Astrocyte (in vitro differentiated cells and primary cell): ENCODE measurements at regions not wholly inside any gene's neighbourhood (a gene's known extent, or its start where the extent isn't known, plus 50 kb on each side); places are given as distances from the start of the nearest gene placed in this dataset.

Experiments used
- DNase-seq: peaks from one replicate; pipeline ENCODE4 v3.0.0-alpha.2; 2010; ENCODE audit warnings: low read depth
- FAIRE-seq: peaks from 2 replicates; lab custom pipeline; 2011; peaks lifted over from hg19 to GRCh38; lab: Jason Lieb, UNC
- H2AFZ ChIP-seq: 2 replicates; pipeline ENCODE4 v1.6.0; 2012; ENCODE audit warnings: low read depth, low read length, inconsistent platforms
- H3K27ac ChIP-seq: 2 replicates; pipeline ENCODE4 v1.5.1; 2011; ENCODE audit warnings: low read depth, low read length, inconsistent platforms
- H3K27me3 ChIP-seq: 2 replicates; pipeline ENCODE4 v1.6.0; 2011; ENCODE audit warnings: low read length, inconsistent platforms; ENCODE audit not compliant: insufficient read depth
- H3K36me3 ChIP-seq: 2 replicates; pipeline ENCODE4 v1.5.1; 2011; ENCODE audit warnings: low read length, inconsistent platforms; ENCODE audit not compliant: insufficient read depth
- H3K4me1 ChIP-seq: 2 replicates; pipeline ENCODE4 v1.5.1; 2011; ENCODE audit warnings: low read length, inconsistent platforms; ENCODE audit not compliant: insufficient read depth
- H3K4me2 ChIP-seq: 2 replicates; pipeline ENCODE4 v1.6.0; 2012; ENCODE audit warnings: low read length, inconsistent platforms
- H3K4me3 ChIP-seq: 2 replicates; pipeline ENCODE4 v1.5.1; 2011; ENCODE audit warnings: low read depth, mild to moderate bottlenecking, low read length, inconsistent platforms; ENCODE audit not compliant: insufficient read depth
- H3K79me2 ChIP-seq: 2 replicates; pipeline ENCODE4 v1.6.0; 2012; ENCODE audit warnings: mild to moderate bottlenecking, low read length, inconsistent platforms; ENCODE audit not compliant: insufficient read depth
- H3K9ac ChIP-seq: 2 replicates; pipeline ENCODE4 v1.6.0; 2012; ENCODE audit warnings: mild to moderate bottlenecking, low read length, inconsistent platforms
- H3K9me3 ChIP-seq: 2 replicates; pipeline ENCODE4 v1.5.1; 2012; ENCODE audit warnings: low read depth, mild to moderate bottlenecking, low read length, inconsistent platforms; ENCODE audit not compliant: insufficient read depth
- H4K20me1 ChIP-seq: 2 replicates; pipeline ENCODE4 v1.6.0; 2012; ENCODE audit warnings: low read length, inconsistent platforms; ENCODE audit not compliant: insufficient read depth
- H3K27ac Mint-ChIP-seq: one replicate; pipeline ENCODE4 v1.8.0; 2021; ENCODE audit warnings: mild to moderate bottlenecking, mixed read lengths; ENCODE audit not compliant: unreplicated experiment
- H3K27me3 Mint-ChIP-seq: one replicate; pipeline ENCODE4 v1.8.0; 2021; ENCODE audit warnings: low read depth, mixed read lengths; ENCODE audit not compliant: unreplicated experiment
- H3K36me3 Mint-ChIP-seq: one replicate; pipeline ENCODE4 v1.8.0; 2021; ENCODE audit warnings: low read depth, mixed read lengths; ENCODE audit not compliant: unreplicated experiment
- H3K4me1 Mint-ChIP-seq: one replicate; pipeline ENCODE4 v1.8.0; 2021; ENCODE audit warnings: low read depth, mixed read lengths; ENCODE audit not compliant: unreplicated experiment
- H3K4me3 Mint-ChIP-seq: one replicate; pipeline ENCODE4 v1.8.0; 2021; ENCODE audit warnings: mild to moderate bottlenecking, moderate library complexity, mixed read lengths; ENCODE audit not compliant: unreplicated experiment
- H3K9me3 Mint-ChIP-seq: one replicate; pipeline ENCODE4 v1.8.0; 2021; ENCODE audit warnings: mild to moderate bottlenecking, mixed read lengths; ENCODE audit not compliant: unreplicated experiment
- CTCF ChIP-seq: IDR thresholded peaks from 2 replicates; pipeline ENCODE4 v1.5.1; 2011; ENCODE audit warnings: low read depth, mild to moderate bottlenecking, inconsistent platforms, low read length, moderate library complexity; ENCODE audit not compliant: insufficient read depth
- EZH2 ChIP-seq: IDR thresholded peaks from 2 replicates; pipeline ENCODE4 v1.6.1; 2012; ENCODE audit warnings: mild to moderate bottlenecking, low read length, inconsistent platforms; ENCODE audit not compliant: insufficient read depth

- DNase-seq (no peak), FAIRE-seq (no peak)
- H3K4me1 ChIP-seq: no peaks in the 10 kb centered on the region
- no peak overlapping the region for H3K27ac Mint-ChIP-seq
- peaks cover 25% of the 10 kb centered on the region for H3K27me3 Mint-ChIP-seq
- H3K27ac ChIP-seq: no peak overlapping the region
- H2AFZ ChIP-seq: no peak overlapping the region
- peaks cover 14% of the 10 kb centered on the region for H3K9me3 Mint-ChIP-seq
- no peak overlapping the region for H3K4me3 Mint-ChIP-seq
- no peaks in the 10 kb centered on the region for H3K36me3 Mint-ChIP-seq
- no peak overlapping the region for H3K9ac ChIP-seq
- no peak for TF ChIP-seq CTCF
- TF ChIP-seq EZH2: no peak
- H3K4me3 ChIP-seq: no peak overlapping the region
- H3K36me3 ChIP-seq: no peaks in the 10 kb centered on the region
- no peaks in the 10 kb centered on the region for H3K79me2 ChIP-seq
- no peaks in the 10 kb centered on the region for H4K20me1 ChIP-seq
- no peaks in the 10 kb centered on the region for H3K9me3 ChIP-seq
- no peaks in the 10 kb centered on the region for H3K4me1 Mint-ChIP-seq
- no peak overlapping the region for H3K4me2 ChIP-seq
- no peaks in the 10 kb centered on the region for H3K27me3 ChIP-seq
Measured at GRCh38 chr2:129254718-129255117, 724.7 kb upstream of the RAB6C start.

DNA sequence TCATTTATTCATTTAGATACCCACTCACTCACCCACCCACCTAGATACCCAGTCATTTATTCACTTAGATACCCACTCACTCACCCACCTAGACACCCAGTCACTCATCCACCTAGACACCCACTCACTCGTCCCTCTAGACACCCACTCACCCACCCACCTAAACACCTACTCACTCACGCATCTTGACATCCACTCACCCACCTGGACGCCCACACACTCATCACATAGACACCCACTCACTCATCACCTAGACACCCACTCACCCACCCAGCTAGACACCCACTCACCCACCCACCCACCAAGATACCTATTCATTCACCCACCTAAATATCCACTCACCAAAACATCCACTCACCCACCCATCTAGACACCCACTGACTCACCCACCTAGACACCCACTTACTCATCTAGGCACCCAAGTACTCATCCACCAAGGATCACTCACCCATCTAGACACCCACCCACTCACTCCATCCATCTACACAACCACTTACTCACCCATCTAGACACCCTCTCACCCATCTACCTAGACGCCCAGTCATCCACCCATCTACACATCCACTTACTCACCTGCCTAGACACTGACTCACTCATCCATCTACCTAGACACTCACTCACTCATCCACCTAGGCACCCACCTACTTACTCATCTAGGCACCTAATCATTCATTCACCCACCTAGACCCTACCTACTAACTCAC is 723.7 kb upstream of the RAB6C start:
- Histone ChIP-seq H3K4me1 (no peaks in the 10 kb centered on the region), H3K4me3 (no peak overlapping the region), H3K9ac (no peak overlapping the region), H4K20me1 (no peaks in the 10 kb centered on the region), H3K36me3 (no peaks in the 10 kb centered on the region), H3K27ac (no peak overlapping the region), H3K79me2 (no peaks in the 10 kb centered on the region), H3K9me3 (no peaks in the 10 kb centered on the region), H3K4me2 (no peak overlapping the region), H2AFZ (no peak overlapping the region), H3K27me3 (no peaks in the 10 kb centered on the region)
- Mint-ChIP-seq H3K4me1 (no peaks in the 10 kb centered on the region), H3K9me3 (peaks cover 14% of the 10 kb centered on the region), H3K4me3 (no peak overlapping the region), H3K27ac (no peak overlapping the region), H3K27me3 (peaks cover 20% of the 10 kb centered on the region), H3K36me3 (no peaks in the 10 kb centered on the region)
- TF ChIP-seq EZH2 (no peak), CTCF (no peak)
- no peak for FAIRE-seq
- no peak for DNase-seq

DNA sequence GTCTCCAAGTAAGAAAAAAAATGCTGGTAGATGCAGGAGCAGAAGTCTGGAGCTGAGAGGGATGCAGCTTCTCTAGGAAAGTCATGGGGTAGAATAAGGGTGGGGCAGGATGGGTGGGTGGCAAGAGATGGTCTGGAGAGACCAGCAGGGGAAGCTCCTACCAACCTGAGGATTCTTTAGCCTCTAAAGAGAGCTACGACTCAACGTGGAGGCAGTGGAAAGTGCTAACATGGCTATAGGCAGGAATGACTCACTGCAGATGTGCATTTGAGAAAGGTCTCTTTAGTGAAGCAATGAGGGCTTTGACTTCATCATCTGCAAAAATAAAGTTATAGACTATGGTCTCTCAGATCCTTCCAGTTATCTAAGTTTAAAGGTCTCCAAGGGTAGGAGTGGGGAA is 722.8 kb upstream of the RAB6C start:
- no peaks in the 10 kb centered on the region for H4K20me1 ChIP-seq
- no peaks in the 10 kb centered on the region for H3K36me3 ChIP-seq
- FAIRE-seq (no peak), DNase-seq (no peak)
- Mint-ChIP-seq H3K27ac (no peak overlapping the region), H3K9me3 (peaks cover 14% of the 10 kb centered on the region), H3K27me3 (peaks cover 13% of the 10 kb centered on the region), H3K4me3 (no peak overlapping the region), H3K36me3 (no peaks in the 10 kb centered on the region), H3K4me1 (no peaks in the 10 kb centered on the region)
- no peaks in the 10 kb centered on the region for H3K4me1 ChIP-seq
- H3K9me3 ChIP-seq: no peaks in the 10 kb centered on the region
- no peak overlapping the region for H3K4me2 ChIP-seq
- H3K79me2 ChIP-seq: no peaks in the 10 kb centered on the region
- no peaks in the 10 kb centered on the region for H3K27me3 ChIP-seq
- H2AFZ ChIP-seq: no peak overlapping the region
- H3K9ac ChIP-seq: no peak overlapping the region
- H3K4me3 ChIP-seq: no peak overlapping the region
- TF ChIP-seq EZH2: no peak
- no peak for TF ChIP-seq CTCF
- no peak overlapping the region for H3K27ac ChIP-seq
